Small intestine (tissue), 7 donors: ENCODE measurements at regions not wholly inside any gene's neighbourhood (a gene's known extent, or its start where the extent isn't known, plus 50 kb on each side); places are given as distances from the start of the nearest gene placed in this dataset.
A peak's percentile ranks its signal among the peaks of the same experiment; 100 is the strongest.

Experiments used
- DNase-seq, 2 donors: peaks; one replicate each; pipeline versions ENCODE4 v3.0.0 to v3.0.0-alpha.2; 2013
- FAIRE-seq: peaks from 2 replicates; lab custom pipeline; 2012; peaks lifted over from hg19 to GRCh38; lab: Jason Lieb, UNC
- H3K27ac ChIP-seq, 3 donors: one replicate each; pipeline ENCODE4 v1.5.1; 2013; ENCODE audit warnings: low read length in 2 of 3, mild to moderate bottlenecking in 2 of 3, control low read depth in 1 of 3, inconsistent platforms in 1 of 3, low read depth in 1 of 3, moderate library complexity in 1 of 3
- H3K27me3 ChIP-seq, 3 donors: one replicate each; pipeline ENCODE4 v1.6.1; 2013; ENCODE audit warnings: low read length in 3 of 3, inconsistent platforms in 1 of 3; ENCODE audit not compliant: control insufficient read depth in 3 of 3, insufficient read depth in 3 of 3
- H3K36me3 ChIP-seq, 3 donors: one replicate each; pipeline ENCODE4 v1.6.1; 2013; ENCODE audit warnings: low read length in 3 of 3, inconsistent platforms in 1 of 3, low read depth in 1 of 3, mild to moderate bottlenecking in 1 of 3, moderate library complexity in 1 of 3; ENCODE audit not compliant: control insufficient read depth in 3 of 3, insufficient read depth in 2 of 3
- H3K4me1 ChIP-seq, 3 donors: one replicate each; pipeline ENCODE4 v1.6.1; 2013; ENCODE audit warnings: low read length in 2 of 3, inconsistent platforms in 1 of 3, low read depth in 1 of 3, mild to moderate bottlenecking in 1 of 3, moderate library complexity in 1 of 3; ENCODE audit not compliant: control insufficient read depth in 3 of 3, insufficient read depth in 2 of 3
- H3K4me3 ChIP-seq, 3 donors: one replicate each; pipeline ENCODE4 v1.5.1; 2013; ENCODE audit warnings: low read length in 3 of 3, control low read depth in 1 of 3, inconsistent platforms in 1 of 3, low read depth in 1 of 3, mild to moderate bottlenecking in 1 of 3, moderate library complexity in 1 of 3
- H3K9me3 ChIP-seq, 2 donors: one replicate each; pipeline ENCODE4 v1.6.1; 2013; ENCODE audit warnings: low read depth in 1 of 2, low read length in 1 of 2; ENCODE audit not compliant: control insufficient read depth in 2 of 2, insufficient read depth in 1 of 2
- WGBS, 3 donors: extraction: QIAGEN DNeasy Blood & Tissue Kit; methylation state at CpG; one replicate each; pipeline ENCODE4 v1.1.7; 2013; 5-methylcytosine and 5-hydroxymethylcytosine counted together
- donor health status: healthy with polysubstance abuse.
- donor health status: control.
- donor health status: control.
- donor health status: Bipolar disorder and iron deficiency.
- donor health status: healthy.

- FAIRE-seq (no peak), DNase-seq (no peak)
- 89 to 92% (median 91%) methylated on average over 2 of the region's 2 CpGs for WGBS, 3 donors
- Histone ChIP-seq H3K36me3 (no peaks in the 10 kb centered on the region), H3K4me3 (no peak overlapping the region), H3K27ac (no peak overlapping the region), H3K9me3 (peaks cover 0 to 13% of the 10 kb centered on the region in 2 donors), H3K4me1 (peaks cover 0 to 2% (median 2%) of the 10 kb centered on the region in 3 donors), H3K27me3 (no peaks in the 10 kb centered on the region)
These were observed 230.3 kb upstream of the IRF2BP2 start for GRCh38 chr1:234840253-234840652.

- DNase-seq (no peak), FAIRE-seq (no peak)
- 83 to 92% (median 91%) methylated on average over 2 of the region's 2 CpGs for WGBS, 3 donors
- Histone ChIP-seq H3K9me3 (peaks cover 0 to 13% of the 10 kb centered on the region in 2 donors), H3K4me1 (peaks cover 0 to 3% (median 2%) of the 10 kb centered on the region in 3 donors), H3K4me3 (no peak overlapping the region), H3K27me3 (no peaks in the 10 kb centered on the region), H3K36me3 (no peaks in the 10 kb centered on the region), H3K27ac (no peak overlapping the region)
These were observed 229.7 kb upstream of the IRF2BP2 start for GRCh38 chr1:234839663-234840062.

GRCh38 chr1:234838820-234839219 lies 228.8 kb upstream of the IRF2BP2 start:
- no peak for FAIRE-seq

GRCh38 chr1:234838182-234838581 lies 228.2 kb upstream of the IRF2BP2 start:
- no CpG with 5 or more reads among the region's 1 CpG for WGBS, 3 donors
- FAIRE-seq = no peak
- Histone ChIP-seq H3K36me3 (no peaks in the 10 kb centered on the region), H3K27ac (no peak overlapping the region), H3K27me3 (no peaks in the 10 kb centered on the region), H3K4me3 (no peak overlapping the region), H3K4me1 (peaks cover 0 to 3% (median 2%) of the 10 kb centered on the region in 3 donors), H3K9me3 (peaks cover 0 to 13% of the 10 kb centered on the region in 2 donors)
- no peak for DNase-seq

More at GRCh38 chr1:234838820-234839219, 228.8 kb upstream of the IRF2BP2 start:
- DNase-seq = no peak
- WGBS, 3 donors = 75 to 88% (median 77%) methylated on average over 1 of the region's 1 CpG
- H3K4me1 ChIP-seq = peaks cover 0 to 3% (median 2%) of the 10 kb centered on the region in 3 donors
- no peak overlapping the region for H3K27ac ChIP-seq
- H3K9me3 ChIP-seq = peaks cover 0 to 13% of the 10 kb centered on the region in 2 donors
- H3K36me3 ChIP-seq = no peaks in the 10 kb centered on the region
- H3K27me3 ChIP-seq = no peaks in the 10 kb centered on the region
- H3K4me3 ChIP-seq = no peak overlapping the region

GRCh38 chr1:234837713-234838112 lies 227.7 kb upstream of the IRF2BP2 start:
- DNase-seq (no peak), FAIRE-seq (no peak)
- H3K9me3 ChIP-seq = peaks cover 0 to 13% of the 10 kb centered on the region in 2 donors
- H3K36me3 ChIP-seq = no peaks in the 10 kb centered on the region
- H3K4me3 ChIP-seq = no peak overlapping the region
- no peak overlapping the region for H3K27ac ChIP-seq
- no peaks in the 10 kb centered on the region for H3K27me3 ChIP-seq
- peaks cover 0 to 3% (median 2%) of the 10 kb centered on the region in 3 donors for H3K4me1 ChIP-seq

- no peak overlapping the region for H3K27ac ChIP-seq
- 85 to 94% (median 93%) methylated on average over 8 of the region's 8 CpGs for WGBS, 3 donors
- no peak for FAIRE-seq
These were observed 226.9 kb upstream of the IRF2BP2 start for GRCh38 chr1:234836776-234837357.

GRCh38 chr1:234836045-234836681 lies 226.2 kb upstream of the IRF2BP2 start:
- 62 to 80% (median 70%) methylated on average over 7 of the region's 7 CpGs for WGBS, 3 donors
- Histone ChIP-seq H3K27me3 (no peaks in the 10 kb centered on the region), H3K4me1 (peaks cover 0 to 3% (median 2%) of the 10 kb centered on the region in 3 donors), H3K36me3 (no peaks in the 10 kb centered on the region), H3K4me3 (no peak overlapping the region), H3K9me3 (peaks cover 0 to 13% of the 10 kb centered on the region in 2 donors), H3K27ac (no peak overlapping the region)
- FAIRE-seq = no peak
- no peak for DNase-seq

More at GRCh38 chr1:234836776-234837357, 226.9 kb upstream of the IRF2BP2 start:
- Histone ChIP-seq H3K4me1 (peaks cover 0 to 3% (median 2%) of the 10 kb centered on the region in 3 donors), H3K4me3 (no peak overlapping the region), H3K36me3 (no peaks in the 10 kb centered on the region), H3K9me3 (peaks cover 0 to 13% of the 10 kb centered on the region in 2 donors), H3K27me3 (no peaks in the 10 kb centered on the region)
- DNase-seq = no peak

GRCh38 chr1:234835239-234835638 lies 225.3 kb upstream of the IRF2BP2 start:
- DNase-seq (peak in 1 of 2 donors; percentile 29), FAIRE-seq (no peak)
- Histone ChIP-seq H3K27ac (no peak overlapping the region), H3K27me3 (no peaks in the 10 kb centered on the region), H3K36me3 (no peaks in the 10 kb centered on the region), H3K9me3 (peaks cover 0 to 9% of the 10 kb centered on the region in 2 donors), H3K4me1 (peaks cover 0 to 3% (median 2%) of the 10 kb centered on the region in 3 donors), H3K4me3 (no peak overlapping the region)
- WGBS, 3 donors = 55 to 75% (median 73%) methylated on average over 2 of the region's 2 CpGs
